Esophagus squamous epithelium (tissue), 4 donors: ENCODE measurements at regions not wholly inside any gene's neighbourhood (a gene's known extent, or its start where the extent isn't known, plus 50 kb on each side); places are given as distances from the start of the nearest gene placed in this dataset.

Experiments used
- POLR2A ChIP-seq, 4 donors: fragments of 450-650 bp; IDR thresholded peaks; one replicate each; pipeline ENCODE4 v1.6.1; 2017; ENCODE audit warnings: antibody characterized with exemption in 4 of 4, mild to moderate bottlenecking in 4 of 4, moderate library complexity in 3 of 4
- TF ChIP-seq, protein P1 (sequence below), 6 experiments: fragments of 450-650 bp in 4 of 6; fragments of 200-600 bp in 2 of 6; sonication (generic) in 2 of 6; IDR thresholded peaks; one replicate each; pipeline ENCODE4 v1.5.1; 2016 to 2019; ENCODE audit warnings: antibody characterized with exemption in 6 of 6, mild to moderate bottlenecking in 4 of 6, moderate library complexity in 4 of 6

DNA sequence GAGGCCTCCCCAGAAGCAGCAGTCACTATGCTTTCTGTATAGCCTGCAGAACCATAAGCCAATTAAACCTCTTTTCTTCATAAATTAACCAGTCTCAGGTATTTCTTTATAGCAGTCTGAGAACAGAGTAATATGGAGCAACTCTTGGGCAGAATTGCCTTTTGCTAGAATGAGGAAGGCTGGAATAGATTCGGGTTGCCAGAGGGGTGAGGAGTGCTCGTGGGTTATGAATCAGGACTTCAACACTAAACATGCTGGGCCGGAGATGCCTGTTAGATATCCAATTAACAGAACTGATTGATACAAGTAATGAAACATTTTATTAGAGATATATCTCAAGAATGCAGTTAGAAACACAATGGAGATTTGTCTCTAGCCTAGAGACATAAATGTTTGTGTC lies 140.9 kb upstream of the MAP3K1 start:
- TF ChIP-seq, protein P1, sequence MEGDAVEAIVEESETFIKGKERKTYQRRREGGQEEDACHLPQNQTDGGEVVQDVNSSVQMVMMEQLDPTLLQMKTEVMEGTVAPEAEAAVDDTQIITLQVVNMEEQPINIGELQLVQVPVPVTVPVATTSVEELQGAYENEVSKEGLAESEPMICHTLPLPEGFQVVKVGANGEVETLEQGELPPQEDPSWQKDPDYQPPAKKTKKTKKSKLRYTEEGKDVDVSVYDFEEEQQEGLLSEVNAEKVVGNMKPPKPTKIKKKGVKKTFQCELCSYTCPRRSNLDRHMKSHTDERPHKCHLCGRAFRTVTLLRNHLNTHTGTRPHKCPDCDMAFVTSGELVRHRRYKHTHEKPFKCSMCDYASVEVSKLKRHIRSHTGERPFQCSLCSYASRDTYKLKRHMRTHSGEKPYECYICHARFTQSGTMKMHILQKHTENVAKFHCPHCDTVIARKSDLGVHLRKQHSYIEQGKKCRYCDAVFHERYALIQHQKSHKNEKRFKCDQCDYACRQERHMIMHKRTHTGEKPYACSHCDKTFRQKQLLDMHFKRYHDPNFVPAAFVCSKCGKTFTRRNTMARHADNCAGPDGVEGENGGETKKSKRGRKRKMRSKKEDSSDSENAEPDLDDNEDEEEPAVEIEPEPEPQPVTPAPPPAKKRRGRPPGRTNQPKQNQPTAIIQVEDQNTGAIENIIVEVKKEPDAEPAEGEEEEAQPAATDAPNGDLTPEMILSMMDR (IDR thresholded peaks at IDR 0.05) = no peak
- no peak for TF ChIP-seq POLR2A (IDR thresholded peaks at IDR 0.05)
